ENCODE measurements at regions not wholly inside any gene's neighbourhood (a gene's known extent, or its start where the extent isn't known, plus 50 kb on each side); places are given as distances from the start of the nearest gene placed in this dataset.

- Histone ChIP-seq H3K27ac (ENCODE audit: low read depth in 1 of 2, low read length in 1 of 2) (no peak overlapping the region), H3K9ac (ENCODE audit: insufficient read depth in 1 of 2, low read length in 2 of 2) (no peak overlapping the region), H3K4me3 (no peak overlapping the region), H3K9me3 (ENCODE audit: control insufficient read depth in 4 of 4, insufficient read depth in 3 of 4, low read length in 3 of 4) (peaks cover 0 to 3% (median 1%) of the 10 kb centered on the region in 4 donors), H3K36me3 (ENCODE audit: control insufficient read depth in 4 of 4, insufficient read depth in 4 of 4, low read length in 4 of 4) (no peaks in the 10 kb centered on the region), H3K4me1 (ENCODE audit: control insufficient read depth in 5 of 5, insufficient read depth in 5 of 5, low read length in 5 of 5) (no peaks in the 10 kb centered on the region), H3K27me3 (ENCODE audit: control insufficient read depth in 3 of 3, insufficient read depth in 3 of 3, low read length in 2 of 3) (peaks cover 3 to 26% (median 5%) of the 10 kb centered on the region in 3 donors)
- DNase-seq = no peak
- 72 to 87% methylated on average over 2 of the region's 2 CpGs for WGBS, 2 donors
- no peak for TF ChIP-seq CTCF (IDR thresholded peaks at IDR 0.05; ENCODE audit: control extremely low read depth, extremely low read depth)
- ATAC-seq (ENCODE audit: insufficient read depth, low FRiP score) = no peak
These were observed 53.8 kb upstream of the VCX start for GRCh38 chrX:7789200-7789599.

- no peaks in the 10 kb centered on the region for H3K36me3 ChIP-seq (ENCODE audit: control insufficient read depth in 4 of 4, insufficient read depth in 4 of 4, low read length in 4 of 4)
- H3K9ac ChIP-seq (ENCODE audit: insufficient read depth in 1 of 2, low read length in 2 of 2) = no peak overlapping the region
- peaks cover 3 to 19% (median 5%) of the 10 kb centered on the region in 3 donors for H3K27me3 ChIP-seq (ENCODE audit: control insufficient read depth in 3 of 3, insufficient read depth in 3 of 3, low read length in 2 of 3)
- no peak overlapping the region for H3K27ac ChIP-seq (ENCODE audit: low read depth in 1 of 2, low read length in 1 of 2)
- no peaks in the 10 kb centered on the region for H3K4me1 ChIP-seq (ENCODE audit: control insufficient read depth in 5 of 5, insufficient read depth in 5 of 5, low read length in 5 of 5)
- peaks cover 0 to 3% (median 1%) of the 10 kb centered on the region in 4 donors for H3K9me3 ChIP-seq (ENCODE audit: control insufficient read depth in 4 of 4, insufficient read depth in 3 of 4, low read length in 3 of 4)
- DNase-seq (no peak), ATAC-seq (ENCODE audit: insufficient read depth, low FRiP score) (no peak)
- 71 to 83% methylated on average over 1 of the region's 1 CpG for WGBS, 2 donors
- no peak for TF ChIP-seq CTCF (IDR thresholded peaks at IDR 0.05; ENCODE audit: control extremely low read depth, extremely low read depth)
- no peak overlapping the region for H3K4me3 ChIP-seq
These were observed 54.6 kb upstream of the VCX start for GRCh38 chrX:7788334-7788733.

- no peak overlapping the region for H3K4me3 ChIP-seq
- ATAC-seq (ENCODE audit: insufficient read depth, low FRiP score) (no peak), DNase-seq (no peak)
- no peaks in the 10 kb centered on the region for H3K4me1 ChIP-seq (ENCODE audit: control insufficient read depth in 5 of 5, insufficient read depth in 5 of 5, low read length in 5 of 5)
- peaks cover 3 to 21% (median 5%) of the 10 kb centered on the region in 3 donors for H3K27me3 ChIP-seq (ENCODE audit: control insufficient read depth in 3 of 3, insufficient read depth in 3 of 3, low read length in 2 of 3)
- no peak for TF ChIP-seq CTCF (IDR thresholded peaks at IDR 0.05; ENCODE audit: control extremely low read depth, extremely low read depth)
- no peak overlapping the region for H3K9ac ChIP-seq (ENCODE audit: insufficient read depth in 1 of 2, low read length in 2 of 2)
- peaks cover 0 to 3% (median 1%) of the 10 kb centered on the region in 4 donors for H3K9me3 ChIP-seq (ENCODE audit: control insufficient read depth in 4 of 4, insufficient read depth in 3 of 4, low read length in 3 of 4)
- no peak overlapping the region for H3K27ac ChIP-seq (ENCODE audit: low read depth in 1 of 2, low read length in 1 of 2)
- no peaks in the 10 kb centered on the region for H3K36me3 ChIP-seq (ENCODE audit: control insufficient read depth in 4 of 4, insufficient read depth in 4 of 4, low read length in 4 of 4)
- 41 to 55% methylated on average over 4 of the region's 4 CpGs for WGBS, 2 donors
These were observed 55.3 kb upstream of the VCX start for GRCh38 chrX:7787714-7788113.

- TF ChIP-seq CTCF (IDR thresholded peaks at IDR 0.05; ENCODE audit: control extremely low read depth, extremely low read depth) = no peak
- Histone ChIP-seq H3K4me1 (ENCODE audit: control insufficient read depth in 5 of 5, insufficient read depth in 5 of 5, low read length in 5 of 5) (no peaks in the 10 kb centered on the region), H3K27ac (ENCODE audit: low read depth in 1 of 2, low read length in 1 of 2) (no peak overlapping the region), H3K27me3 (ENCODE audit: control insufficient read depth in 3 of 3, insufficient read depth in 3 of 3, low read length in 2 of 3) (peaks cover 0 to 31% (median 10%) of the 10 kb centered on the region in 3 donors), H3K9me3 (ENCODE audit: control insufficient read depth in 4 of 4, insufficient read depth in 3 of 4, low read length in 3 of 4) (peaks cover 0 to 3% (median 1%) of the 10 kb centered on the region in 4 donors), H3K9ac (ENCODE audit: insufficient read depth in 1 of 2, low read length in 2 of 2) (no peak overlapping the region), H3K4me3 (no peak overlapping the region), H3K36me3 (ENCODE audit: control insufficient read depth in 4 of 4, insufficient read depth in 4 of 4, low read length in 4 of 4) (no peaks in the 10 kb centered on the region)
- ATAC-seq (ENCODE audit: insufficient read depth, low FRiP score) = no peak
- no peak for DNase-seq
- 94% methylated on average over 1 of the region's 1 CpG for WGBS, 2 donors
These were observed 58.4 kb upstream of the VCX start for GRCh38 chrX:7784580-7784979.
